ENCODE measurements at regions not wholly inside any gene's neighbourhood (a gene's known extent, or its start where the extent isn't known, plus 50 kb on each side); places are given as distances from the start of the nearest gene placed in this dataset.
A peak's percentile ranks its signal among the peaks of the same experiment; 100 is the strongest.

DNA sequence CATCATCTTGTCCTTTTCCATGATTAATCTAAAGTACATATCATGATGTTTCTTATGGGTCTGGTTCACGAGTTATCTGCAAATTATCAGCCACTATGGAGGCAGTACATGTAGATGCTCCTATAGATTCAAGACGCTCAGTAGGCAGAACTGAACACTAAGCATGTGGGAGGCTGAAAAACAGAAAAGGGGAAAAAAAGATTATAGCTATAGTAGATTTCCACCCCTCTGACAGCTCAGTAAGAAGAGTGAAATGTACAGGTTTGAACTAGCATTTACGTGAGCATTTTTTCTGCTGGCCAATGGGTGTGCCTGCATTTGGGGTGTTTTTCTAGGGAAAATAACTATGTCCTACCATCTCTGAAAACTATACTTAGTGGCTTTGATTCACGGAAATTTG lies 308.9 kb downstream of the ZEB2 start:
- DNase-seq, result no peak

DNA sequence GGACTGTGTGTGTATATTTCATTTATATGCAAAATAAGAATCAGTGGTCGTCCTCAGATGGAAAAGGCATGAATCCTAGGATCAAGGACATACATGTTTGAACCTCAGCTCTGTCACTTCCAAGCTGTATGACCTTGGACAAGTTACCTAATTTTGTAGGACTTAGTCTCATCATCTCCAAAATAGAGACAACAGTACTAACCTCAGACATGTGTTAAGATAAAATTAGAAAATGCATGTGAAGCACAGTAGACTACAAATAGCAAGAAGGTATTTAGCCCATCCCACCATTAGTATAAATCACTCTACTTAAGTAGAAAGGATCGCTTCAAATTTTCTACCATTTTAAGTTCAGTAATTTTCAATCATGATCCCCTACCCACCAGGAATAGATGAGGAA lies 309.8 kb downstream of the ZEB2 start:
- DNase-seq, result no peak

DNA sequence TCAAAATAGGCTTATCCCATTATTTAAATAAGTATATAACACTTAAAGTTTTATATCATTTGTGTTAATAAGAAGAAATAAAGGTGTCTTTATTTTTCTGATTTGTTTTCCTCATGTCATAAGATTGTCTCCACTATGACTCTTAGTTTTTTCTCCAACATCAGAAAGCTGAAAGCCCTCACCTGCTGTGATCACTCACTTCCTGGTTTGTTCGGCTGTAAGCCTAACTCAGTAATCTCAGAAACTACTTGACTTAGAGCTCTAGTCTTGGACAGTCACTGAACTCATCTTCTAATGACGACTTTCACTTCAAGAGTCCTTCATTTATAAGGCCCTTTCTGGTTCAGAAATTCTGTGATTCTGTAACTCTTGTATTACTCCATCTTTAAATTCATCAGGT lies 311.0 kb downstream of the ZEB2 start:
- no peak for DNase-seq

DNA sequence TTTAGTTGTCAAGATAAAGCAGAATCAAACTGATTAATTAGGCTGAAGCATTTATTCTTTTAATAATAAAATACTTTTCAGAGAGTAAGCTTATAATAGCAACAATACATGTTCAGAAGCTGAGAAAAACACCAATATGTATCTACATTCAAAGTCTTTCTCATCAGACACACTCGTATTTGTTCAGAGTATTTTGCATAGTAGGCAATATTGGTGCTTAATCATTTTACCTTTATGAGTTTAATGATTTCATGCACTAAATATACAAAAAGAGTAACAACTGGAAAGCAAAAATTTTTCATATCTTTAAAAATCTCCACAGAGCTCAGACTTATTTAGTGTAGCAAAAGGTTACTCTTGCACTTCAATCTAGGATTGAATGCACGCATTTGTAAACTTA lies 313.9 kb downstream of the ZEB2 start:
- DNase-seq, result no peak

GRCh38 chr2:144201868-144202468 lies 318.0 kb downstream of the ZEB2 start:
- no peak for DNase-seq

- DNase-seq, result no peak
These were observed 318.8 kb downstream of the ZEB2 start for GRCh38 chr2:144201126-144201525.

DNA sequence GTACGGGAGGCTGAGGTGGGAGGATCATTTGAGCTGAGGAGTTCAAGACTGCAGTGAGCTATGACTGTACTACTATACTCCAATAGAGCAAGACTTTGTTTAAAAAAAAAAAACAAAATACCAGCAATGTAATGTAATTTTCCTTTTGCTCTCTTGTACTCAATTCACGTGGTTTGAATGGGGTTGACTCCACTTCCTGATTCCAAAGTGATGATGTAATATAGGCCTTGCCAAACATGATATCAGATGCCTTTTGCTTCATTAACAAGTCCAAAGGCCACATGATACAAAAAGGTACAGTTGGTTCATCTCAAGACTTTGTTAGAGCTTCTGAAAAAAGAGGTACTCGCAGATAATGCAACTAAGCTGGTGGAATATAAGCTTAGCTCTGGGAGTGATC lies 321.8 kb downstream of the ZEB2 start:
- peak; percentile 88 to 91 for DNase-seq

- DNase-seq, result peak; percentile 62 to 73
These were observed 325.4 kb downstream of the ZEB2 start for GRCh38 chr2:144194326-144195071.

DNA sequence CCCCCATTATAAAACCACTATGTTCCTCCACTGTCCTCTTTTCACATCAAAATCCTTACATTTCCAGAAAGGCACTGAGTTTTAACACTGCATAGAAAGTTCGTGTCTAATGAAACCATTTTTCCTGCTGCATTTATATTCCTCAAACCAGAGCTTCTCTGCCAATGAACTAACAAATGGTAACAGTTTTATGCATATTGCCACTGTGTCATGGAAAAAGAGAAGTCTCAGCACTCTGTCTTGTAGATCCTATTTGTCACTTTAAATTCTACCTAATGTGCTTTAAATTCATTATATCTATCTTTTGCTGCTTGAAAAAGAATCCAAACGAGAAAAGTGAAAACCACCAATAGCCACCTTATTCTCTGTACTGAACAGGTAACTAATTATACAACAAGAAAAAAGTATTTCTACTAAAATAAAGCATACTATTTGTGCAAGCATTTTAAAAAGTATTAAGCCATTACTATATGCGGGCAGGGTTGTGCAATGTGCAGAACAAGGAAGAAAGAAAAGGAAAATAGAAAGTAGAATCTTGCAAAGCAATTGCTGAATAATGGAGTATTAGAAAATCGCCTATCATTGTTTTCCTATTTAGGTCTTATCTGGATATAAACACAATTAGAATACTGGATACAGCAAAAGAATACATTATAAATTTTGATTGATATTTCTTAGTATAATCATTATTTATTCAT lies 328.9 kb downstream of the ZEB2 start:
- DNase-seq, result peak; percentile 53 to 69

DNA sequence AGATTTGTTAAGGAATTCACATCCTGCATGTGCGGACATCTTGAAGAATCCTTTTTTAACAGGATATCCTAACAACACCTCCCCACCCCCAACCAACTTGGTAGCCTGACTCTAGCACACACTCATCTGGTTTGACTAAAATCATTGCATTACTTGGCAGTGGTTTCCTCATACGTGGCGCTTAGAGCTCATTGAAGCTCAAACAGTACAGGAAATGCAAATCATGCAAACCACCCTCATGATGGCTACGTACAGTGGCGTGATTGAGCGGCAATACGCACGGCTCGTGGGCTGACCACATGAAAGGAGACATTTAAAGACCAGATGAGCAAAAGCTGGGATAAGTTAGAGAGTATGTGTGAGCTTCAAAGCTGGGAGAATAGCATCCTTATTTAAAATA lies 336.2 kb downstream of the ZEB2 start:
- DNase-seq, result peak; percentile 40 to 46

DNA sequence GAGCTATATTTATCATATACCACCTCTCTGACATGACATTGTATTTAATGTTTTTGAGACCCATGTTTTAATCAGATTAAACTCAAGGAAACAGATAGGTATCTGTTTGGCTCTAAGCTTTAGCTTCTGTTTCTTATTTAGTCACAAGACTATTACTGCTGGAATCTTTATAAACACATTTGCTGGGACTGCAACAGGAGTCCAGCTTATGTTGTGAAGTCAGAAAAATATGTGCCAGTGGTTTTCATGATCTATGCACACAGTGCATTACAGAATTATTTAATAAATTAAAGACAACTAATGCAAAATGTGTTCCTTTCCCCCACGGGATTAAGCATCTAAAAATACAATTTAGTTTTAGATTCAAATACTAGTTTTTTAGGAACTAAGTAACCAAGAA lies 338.9 kb downstream of the ZEB2 start:
- no peak for DNase-seq

GRCh38 chr2:144180131-144180530 lies 339.8 kb downstream of the ZEB2 start:
- no peak for DNase-seq

- DNase-seq, result no peak
These were observed 349.7 kb downstream of the ZEB2 start for GRCh38 chr2:144170179-144170578.

GRCh38 chr2:144166743-144167142 lies 353.2 kb downstream of the ZEB2 start:
- DNase-seq, result no peak

DNA sequence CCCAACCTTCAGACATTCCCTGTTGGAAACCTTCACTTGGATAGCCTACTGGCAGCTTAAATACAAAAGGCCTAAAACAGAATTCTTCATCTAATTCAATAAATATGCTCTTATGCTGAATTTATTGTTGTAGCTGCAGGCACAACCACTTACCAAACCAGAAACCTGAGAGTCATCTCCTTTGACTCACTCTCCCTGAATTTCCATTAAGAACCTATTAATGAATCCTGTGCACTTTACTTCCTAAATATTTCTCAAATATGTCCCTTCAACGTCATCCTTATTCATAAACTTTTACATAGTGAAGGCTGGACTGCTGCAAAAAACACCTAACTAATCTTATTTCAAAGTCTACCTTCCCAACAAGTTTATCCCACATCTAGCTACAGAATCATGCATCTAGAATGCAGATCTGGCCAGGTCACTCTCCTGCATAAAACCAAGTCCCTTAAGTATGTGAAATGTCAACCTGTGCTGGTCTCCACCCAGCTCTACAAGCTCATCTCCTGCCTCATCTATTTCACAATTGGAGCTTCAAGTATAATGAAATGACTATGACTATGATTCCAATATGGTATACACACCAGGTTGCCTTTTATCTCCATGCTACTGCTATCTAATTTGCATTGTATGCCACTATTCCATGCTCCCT lies 354.2 kb downstream of the ZEB2 start:
- no peak for DNase-seq

GRCh38 chr2:144163592-144163991 lies 356.3 kb downstream of the ZEB2 start:
- no peak for DNase-seq

- DNase-seq, result no peak
These were observed 357.3 kb downstream of the ZEB2 start for GRCh38 chr2:144162652-144163051.

DNA sequence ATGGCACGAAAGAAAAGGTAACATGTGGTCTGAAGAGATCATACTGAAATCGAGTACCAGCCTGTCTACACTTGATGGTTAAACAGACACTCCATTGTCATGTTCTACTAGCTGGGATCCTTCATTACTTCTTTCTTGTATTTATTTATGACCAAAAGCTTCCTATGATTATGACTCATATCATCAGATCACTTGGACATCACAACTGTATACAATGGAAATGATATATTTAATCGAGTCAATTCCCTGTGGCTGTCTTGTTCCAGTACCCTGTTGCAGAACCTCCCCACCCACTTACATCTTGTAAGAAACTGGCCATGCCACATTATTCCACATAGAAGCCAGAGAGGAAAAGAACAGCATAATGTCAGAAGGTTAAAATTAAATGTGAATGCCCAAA lies 358.9 kb downstream of the ZEB2 start:
- no peak for DNase-seq

DNA sequence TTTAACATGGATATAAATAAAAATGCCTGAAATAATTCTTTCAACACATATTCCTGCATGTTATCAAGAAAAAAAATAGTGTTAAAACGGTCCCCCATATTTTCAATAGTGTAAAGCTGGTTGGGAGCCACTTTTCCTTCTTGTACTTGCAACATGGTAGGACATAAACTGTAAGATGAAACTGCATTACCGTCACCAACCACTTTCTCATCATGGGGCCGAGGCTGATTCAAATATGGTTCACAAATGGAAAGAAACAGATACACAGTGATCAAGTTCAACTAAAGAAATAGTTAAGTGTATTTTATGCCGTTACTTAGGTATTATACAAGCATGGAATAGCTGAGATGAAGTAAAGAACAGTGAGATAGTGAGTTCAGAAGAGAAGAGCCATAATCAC lies 360.7 kb downstream of the ZEB2 start:
- no peak for DNase-seq

- no peak for DNase-seq
These were observed 361.8 kb downstream of the ZEB2 start for GRCh38 chr2:144158096-144158495.

GRCh38 chr2:144156736-144157640 lies 362.9 kb downstream of the ZEB2 start:
- DNase-seq, result no peak

- no peak for DNase-seq
These were observed 365.7 kb downstream of the ZEB2 start for GRCh38 chr2:144154205-144154604.

Data from inflammatory macrophage treated with lipopolysaccharide for 1 hour (primary cell).